ENCODE measurements at regions not wholly inside any gene's neighbourhood (a gene's known extent, or its start where the extent isn't known, plus 50 kb on each side); places are given as distances from the start of the nearest gene placed in this dataset.

DNA sequence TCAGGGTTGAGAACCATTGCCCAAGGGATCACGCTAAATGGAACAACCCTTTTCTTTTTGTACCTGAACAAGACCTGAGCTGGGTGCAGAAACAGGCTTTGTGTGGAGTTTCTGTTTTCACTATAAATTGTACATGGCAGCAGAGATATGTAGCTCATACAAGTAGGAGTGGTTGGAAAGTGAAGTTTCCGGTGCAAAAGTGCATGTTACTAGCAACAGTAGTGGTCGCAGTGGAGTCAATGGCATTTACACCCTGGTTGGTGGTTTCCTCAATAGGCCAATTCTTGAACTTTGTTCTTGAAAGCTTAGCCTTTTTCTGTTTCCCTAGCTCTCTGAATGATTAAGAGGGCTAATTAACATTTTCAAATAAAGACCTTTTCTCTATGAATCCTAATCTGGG is 170.7 kb downstream of the NEBL start:
- peaks cover 12% of the 10 kb centered on the region for H3K36me3 Mint-ChIP-seq (ENCODE audit: low read depth)
- H3K27me3 Mint-ChIP-seq (ENCODE audit: low read depth): peaks cover 2% of the 10 kb centered on the region
- no peak overlapping the region for H3K4me3 Mint-ChIP-seq (ENCODE audit: unreplicated experiment)
- no peak overlapping the region for H3K27ac Mint-ChIP-seq (ENCODE audit: unreplicated experiment)
- TF ChIP-seq, protein P1, sequence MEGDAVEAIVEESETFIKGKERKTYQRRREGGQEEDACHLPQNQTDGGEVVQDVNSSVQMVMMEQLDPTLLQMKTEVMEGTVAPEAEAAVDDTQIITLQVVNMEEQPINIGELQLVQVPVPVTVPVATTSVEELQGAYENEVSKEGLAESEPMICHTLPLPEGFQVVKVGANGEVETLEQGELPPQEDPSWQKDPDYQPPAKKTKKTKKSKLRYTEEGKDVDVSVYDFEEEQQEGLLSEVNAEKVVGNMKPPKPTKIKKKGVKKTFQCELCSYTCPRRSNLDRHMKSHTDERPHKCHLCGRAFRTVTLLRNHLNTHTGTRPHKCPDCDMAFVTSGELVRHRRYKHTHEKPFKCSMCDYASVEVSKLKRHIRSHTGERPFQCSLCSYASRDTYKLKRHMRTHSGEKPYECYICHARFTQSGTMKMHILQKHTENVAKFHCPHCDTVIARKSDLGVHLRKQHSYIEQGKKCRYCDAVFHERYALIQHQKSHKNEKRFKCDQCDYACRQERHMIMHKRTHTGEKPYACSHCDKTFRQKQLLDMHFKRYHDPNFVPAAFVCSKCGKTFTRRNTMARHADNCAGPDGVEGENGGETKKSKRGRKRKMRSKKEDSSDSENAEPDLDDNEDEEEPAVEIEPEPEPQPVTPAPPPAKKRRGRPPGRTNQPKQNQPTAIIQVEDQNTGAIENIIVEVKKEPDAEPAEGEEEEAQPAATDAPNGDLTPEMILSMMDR (IDR thresholded peaks at IDR 0.05): no peak
- DNase-seq (ENCODE audit: low spot score): no peak
- peaks cover 28% of the 10 kb centered on the region for H3K9me3 Mint-ChIP-seq (ENCODE audit: low read depth)
- H3K4me1 Mint-ChIP-seq (ENCODE audit: low read depth): no peaks in the 10 kb centered on the region

- peaks cover 4% of the 10 kb centered on the region for H3K9me3 Mint-ChIP-seq (ENCODE audit: low read depth)
- no peak for DNase-seq (ENCODE audit: low spot score)
- H3K4me3 Mint-ChIP-seq (ENCODE audit: unreplicated experiment): no peak overlapping the region
- H3K27ac Mint-ChIP-seq (ENCODE audit: unreplicated experiment): no peak overlapping the region
- peaks cover 2% of the 10 kb centered on the region for H3K36me3 Mint-ChIP-seq (ENCODE audit: low read depth)
- H3K4me1 Mint-ChIP-seq (ENCODE audit: low read depth): peaks cover 13% of the 10 kb centered on the region
- TF ChIP-seq, protein P1 (IDR thresholded peaks at IDR 0.05): peak; percentile 15
- no peaks in the 10 kb centered on the region for H3K27me3 Mint-ChIP-seq (ENCODE audit: low read depth)
Observed at GRCh38 chr10:20714979-20715378, 182.1 kb downstream of the NEBL start.

DNA sequence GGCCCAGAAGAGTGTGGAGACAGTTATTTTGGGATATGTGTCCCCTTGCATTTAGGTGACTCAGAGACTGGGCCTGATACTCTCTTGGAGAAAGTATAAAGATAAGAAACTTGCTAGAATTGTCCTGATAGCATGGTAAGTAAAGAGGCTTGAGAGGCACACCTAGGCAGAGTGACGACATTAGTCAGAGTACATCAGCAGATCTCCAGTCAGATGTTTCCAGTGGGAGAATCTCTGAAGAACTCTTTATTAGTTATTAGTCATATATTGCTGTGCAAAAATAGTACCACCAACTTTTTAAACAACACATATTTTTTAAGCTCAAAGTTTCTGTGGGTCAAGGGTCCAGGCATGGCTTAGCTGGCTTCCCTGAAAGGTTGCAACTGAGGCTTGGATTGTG is 182.6 kb downstream of the NEBL start:
- TF ChIP-seq, protein P1 (IDR thresholded peaks at IDR 0.05): no peak
- Mint-ChIP-seq H3K4me1 (ENCODE audit: low read depth) (peaks cover 13% of the 10 kb centered on the region), H3K27ac (ENCODE audit: unreplicated experiment) (no peak overlapping the region), H3K27me3 (ENCODE audit: low read depth) (no peaks in the 10 kb centered on the region), H3K9me3 (ENCODE audit: low read depth) (peaks cover 3% of the 10 kb centered on the region), H3K36me3 (ENCODE audit: low read depth) (peaks cover 2% of the 10 kb centered on the region), H3K4me3 (ENCODE audit: unreplicated experiment) (no peak overlapping the region)
- no peak for DNase-seq (ENCODE audit: low spot score)

DNA sequence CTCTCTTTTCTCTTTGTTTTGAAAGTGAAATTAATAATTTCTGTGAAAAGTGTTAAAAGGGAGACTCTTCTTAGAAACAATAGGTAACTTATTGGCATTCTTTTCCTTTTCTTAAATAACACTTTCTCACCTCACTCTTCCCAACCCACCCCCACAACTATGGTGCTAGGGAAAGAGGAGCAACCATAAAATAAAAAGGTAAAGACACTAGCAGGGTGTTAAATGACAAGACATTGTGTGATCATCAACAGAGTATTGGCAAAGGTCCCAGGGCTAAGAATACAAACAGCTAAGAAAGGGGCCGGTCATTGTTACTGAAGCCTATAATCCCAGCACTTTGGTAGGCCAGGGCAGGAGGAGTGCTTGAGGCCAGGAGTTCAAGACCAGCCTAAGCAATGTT is 183.7 kb downstream of the NEBL start:
- no peak for DNase-seq (ENCODE audit: low spot score)
- Mint-ChIP-seq H3K36me3 (ENCODE audit: low read depth) (peaks cover 2% of the 10 kb centered on the region), H3K9me3 (ENCODE audit: low read depth) (peaks cover 3% of the 10 kb centered on the region), H3K4me3 (ENCODE audit: unreplicated experiment) (no peak overlapping the region), H3K27ac (ENCODE audit: unreplicated experiment) (no peak overlapping the region), H3K4me1 (ENCODE audit: low read depth) (peaks cover 13% of the 10 kb centered on the region), H3K27me3 (ENCODE audit: low read depth) (no peaks in the 10 kb centered on the region)
- TF ChIP-seq, protein P1 (IDR thresholded peaks at IDR 0.05): no peak

DNA sequence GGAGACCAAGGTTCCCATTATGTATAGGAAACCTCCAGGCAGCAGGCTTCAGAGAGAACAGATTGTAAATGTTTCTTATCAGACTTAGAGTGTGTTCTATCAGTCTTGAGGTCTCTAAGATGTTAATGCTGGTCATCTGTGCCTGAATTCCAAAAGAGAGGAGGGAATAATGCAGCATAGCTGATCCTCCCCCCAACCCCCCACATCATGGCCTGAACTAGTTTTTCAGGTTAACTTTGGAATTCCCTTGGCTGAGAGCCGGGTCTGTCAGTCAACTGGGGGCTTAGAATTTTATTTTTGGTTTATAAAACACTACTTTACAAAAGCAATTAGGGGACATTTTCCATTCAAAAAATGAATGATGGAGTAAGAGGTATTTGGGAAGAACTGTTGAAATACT is 184.3 kb downstream of the NEBL start:
- H3K36me3 Mint-ChIP-seq (ENCODE audit: low read depth): peaks cover 2% of the 10 kb centered on the region
- TF ChIP-seq, protein P1 (IDR thresholded peaks at IDR 0.05): no peak
- DNase-seq (ENCODE audit: low spot score): no peak
- peaks cover 13% of the 10 kb centered on the region for H3K4me1 Mint-ChIP-seq (ENCODE audit: low read depth)
- no peak overlapping the region for H3K27ac Mint-ChIP-seq (ENCODE audit: unreplicated experiment)
- H3K27me3 Mint-ChIP-seq (ENCODE audit: low read depth): no peaks in the 10 kb centered on the region
- peaks cover 3% of the 10 kb centered on the region for H3K9me3 Mint-ChIP-seq (ENCODE audit: low read depth)
- no peak overlapping the region for H3K4me3 Mint-ChIP-seq (ENCODE audit: unreplicated experiment)
